ENCODE measurements at regions not wholly inside any gene's neighbourhood (a gene's known extent, or its start where the extent isn't known, plus 50 kb on each side); places are given as distances from the start of the nearest gene placed in this dataset.

DNA sequence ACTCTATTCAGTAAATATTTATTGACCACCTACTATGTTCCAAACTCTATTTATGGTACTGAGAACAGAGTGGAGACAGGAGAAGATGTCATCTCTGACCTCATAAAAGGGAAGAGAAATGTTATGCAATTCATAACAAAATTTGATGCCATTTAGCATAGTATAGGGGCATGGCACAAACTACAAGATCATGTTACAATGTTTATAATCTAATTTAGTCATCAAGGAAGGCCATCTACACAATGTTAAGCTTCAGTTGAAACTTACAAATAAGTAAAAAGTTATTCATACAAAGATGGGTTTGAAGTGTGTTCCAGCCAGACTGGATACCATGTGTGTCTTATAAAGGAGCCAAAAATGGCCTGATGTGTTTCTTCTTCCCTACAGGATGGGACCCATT lies 146.8 kb upstream of the CHRM3 start:
- TF ChIP-seq, protein P1, sequence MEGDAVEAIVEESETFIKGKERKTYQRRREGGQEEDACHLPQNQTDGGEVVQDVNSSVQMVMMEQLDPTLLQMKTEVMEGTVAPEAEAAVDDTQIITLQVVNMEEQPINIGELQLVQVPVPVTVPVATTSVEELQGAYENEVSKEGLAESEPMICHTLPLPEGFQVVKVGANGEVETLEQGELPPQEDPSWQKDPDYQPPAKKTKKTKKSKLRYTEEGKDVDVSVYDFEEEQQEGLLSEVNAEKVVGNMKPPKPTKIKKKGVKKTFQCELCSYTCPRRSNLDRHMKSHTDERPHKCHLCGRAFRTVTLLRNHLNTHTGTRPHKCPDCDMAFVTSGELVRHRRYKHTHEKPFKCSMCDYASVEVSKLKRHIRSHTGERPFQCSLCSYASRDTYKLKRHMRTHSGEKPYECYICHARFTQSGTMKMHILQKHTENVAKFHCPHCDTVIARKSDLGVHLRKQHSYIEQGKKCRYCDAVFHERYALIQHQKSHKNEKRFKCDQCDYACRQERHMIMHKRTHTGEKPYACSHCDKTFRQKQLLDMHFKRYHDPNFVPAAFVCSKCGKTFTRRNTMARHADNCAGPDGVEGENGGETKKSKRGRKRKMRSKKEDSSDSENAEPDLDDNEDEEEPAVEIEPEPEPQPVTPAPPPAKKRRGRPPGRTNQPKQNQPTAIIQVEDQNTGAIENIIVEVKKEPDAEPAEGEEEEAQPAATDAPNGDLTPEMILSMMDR (IDR thresholded peaks at IDR 0.05; ENCODE audit: insufficient read depth, low read length, poor library complexity, severe bottlenecking) = no peak
- TF ChIP-seq EZH2phosphoT487 (conservative IDR thresholded peaks at IDR 0.05; ENCODE audit: low read length) = no peak
